HG02763 (cell line): ENCODE measurements at regions not wholly inside any gene's neighbourhood (a gene's known extent, or its start where the extent isn't known, plus 50 kb on each side); places are given as distances from the start of the nearest gene placed in this dataset.

Experiments used
- ATAC-seq: cut with Tn5 transposase; IDR thresholded peaks from one replicate; pipeline ENCODE4 v1.9.1; 2021; ENCODE audit warnings: mild to moderate bottlenecking, moderate library complexity; ENCODE audit not compliant: unreplicated experiment

DNA sequence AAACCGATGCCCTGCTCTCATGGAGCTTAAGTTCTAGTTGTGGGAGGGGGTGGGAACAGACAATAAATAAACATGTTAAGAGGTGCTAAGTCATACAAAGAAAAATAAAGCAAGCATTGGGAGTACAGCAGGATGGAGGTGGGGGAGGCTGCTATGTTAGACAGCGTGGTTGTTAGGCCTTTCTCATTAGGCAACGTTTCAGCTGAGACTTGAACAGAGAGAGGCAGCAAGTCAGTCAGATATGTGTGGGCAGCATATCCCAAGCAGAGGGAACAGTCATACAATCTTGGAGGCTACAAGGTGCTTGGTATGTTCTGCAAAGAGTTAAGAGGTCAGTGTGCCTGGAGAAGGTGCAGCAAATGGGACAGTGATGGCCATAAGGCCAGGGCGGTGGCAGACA is 97.7 kb upstream of the CCDC196 start:
- ATAC-seq, result no peak

DNA sequence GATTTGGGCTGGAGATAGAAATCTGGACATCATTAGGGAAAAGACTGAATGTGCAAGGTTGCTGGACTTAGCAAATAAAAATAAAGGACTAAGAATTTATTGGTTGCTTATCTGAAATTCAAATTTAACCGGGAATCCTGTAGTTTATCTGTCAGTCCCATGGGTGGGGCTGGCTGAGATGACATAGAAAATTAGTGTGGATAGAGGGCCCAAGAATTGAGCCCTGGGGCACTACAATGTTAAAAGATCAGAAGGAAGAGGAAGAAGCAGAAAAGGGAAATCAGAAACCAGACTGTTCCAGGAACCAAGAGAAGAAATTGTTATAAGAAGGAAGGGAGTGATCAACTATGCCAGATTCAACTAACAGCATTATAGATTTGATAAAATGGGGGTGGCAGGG is 96.7 kb upstream of the CCDC196 start:
- no peak for ATAC-seq

DNA sequence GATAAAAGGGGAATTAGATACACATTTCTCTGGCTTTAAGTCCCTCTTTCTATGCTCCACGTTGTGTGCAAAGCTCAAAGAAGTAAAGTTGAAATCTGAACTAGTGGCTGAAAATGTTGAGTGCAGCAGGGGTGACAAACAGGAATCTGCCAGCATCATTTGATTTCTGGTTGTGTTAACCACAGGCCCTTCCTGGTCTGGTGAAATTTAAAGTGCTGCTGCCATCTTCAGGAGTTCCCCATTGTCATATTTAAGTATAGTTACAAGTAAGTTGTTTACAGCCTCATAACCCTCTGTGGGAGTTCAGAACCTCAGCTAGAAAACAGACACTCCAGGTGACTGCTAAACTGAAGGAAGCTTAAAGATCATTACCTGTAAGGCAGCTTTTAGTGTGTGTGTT is 90.9 kb upstream of the CCDC196 start:
- ATAC-seq, result no peak

DNA sequence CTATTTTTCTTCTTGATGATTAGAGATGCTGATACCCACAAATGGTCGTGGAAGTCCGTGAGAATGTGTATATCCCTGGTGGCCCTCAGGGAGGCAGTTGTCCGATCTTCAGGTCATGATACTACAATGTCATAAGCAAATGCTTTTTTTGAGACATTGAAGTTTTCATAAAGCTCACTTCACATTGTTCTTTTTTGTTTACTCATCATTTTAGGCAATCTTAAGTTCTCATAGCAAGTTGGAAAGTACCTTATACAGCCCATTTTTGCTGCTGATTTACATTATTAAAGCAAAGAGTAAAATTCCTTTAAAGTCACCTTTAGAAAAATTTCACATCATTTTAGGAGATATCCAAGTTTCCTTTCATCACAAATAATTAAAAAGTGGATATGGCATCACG is 90.0 kb upstream of the CCDC196 start:
- ATAC-seq, result no peak

DNA sequence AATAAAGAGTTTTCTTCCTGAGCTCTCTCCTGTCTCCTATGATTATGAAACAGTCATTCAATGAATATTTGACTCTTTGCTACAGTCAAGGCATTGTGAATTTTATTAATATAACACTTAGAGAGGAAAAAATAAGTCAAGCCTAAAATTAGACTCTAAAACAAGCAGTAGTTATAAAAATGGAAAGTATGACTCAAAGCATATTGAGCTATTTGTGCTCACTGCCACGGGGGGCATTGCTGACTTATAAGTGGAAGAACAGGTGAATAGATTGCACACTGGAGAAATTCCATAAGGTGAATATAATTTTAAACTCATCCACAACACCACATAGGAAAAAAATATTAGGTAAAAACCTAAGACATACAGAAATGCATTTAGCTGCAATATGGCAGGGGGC is 87.7 kb upstream of the CCDC196 start:
- no peak for ATAC-seq

DNA sequence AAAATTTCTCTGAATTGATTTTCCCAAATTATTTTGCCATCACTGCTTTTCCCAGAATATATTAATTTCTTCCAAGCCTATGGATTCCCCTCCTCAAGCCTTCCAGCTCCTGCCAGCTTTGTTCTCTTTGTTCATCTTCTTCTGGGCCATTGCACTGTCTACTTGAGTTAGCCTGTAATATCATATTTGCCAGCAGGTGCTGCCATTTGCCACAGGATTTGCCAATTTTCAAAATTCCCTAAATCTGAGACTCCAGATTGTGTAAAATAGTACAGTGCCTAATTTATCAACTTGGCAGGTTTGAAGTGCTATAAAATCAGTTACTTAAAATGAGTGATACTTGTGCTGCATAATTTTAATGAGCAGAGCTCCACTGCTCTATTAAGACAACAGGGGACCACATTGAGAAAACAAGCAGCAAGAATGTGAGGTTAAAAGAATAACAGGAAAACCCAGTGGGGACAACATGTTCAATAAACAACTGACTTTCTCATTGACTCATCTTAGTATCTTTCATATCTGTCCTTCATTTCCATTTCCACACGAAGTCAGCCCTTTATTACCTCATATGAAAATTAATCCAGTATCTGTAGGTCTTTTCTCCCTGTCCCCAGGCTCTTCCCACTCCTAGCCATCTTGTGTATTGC is 84.6 kb upstream of the CCDC196 start:
- ATAC-seq, result no peak

DNA sequence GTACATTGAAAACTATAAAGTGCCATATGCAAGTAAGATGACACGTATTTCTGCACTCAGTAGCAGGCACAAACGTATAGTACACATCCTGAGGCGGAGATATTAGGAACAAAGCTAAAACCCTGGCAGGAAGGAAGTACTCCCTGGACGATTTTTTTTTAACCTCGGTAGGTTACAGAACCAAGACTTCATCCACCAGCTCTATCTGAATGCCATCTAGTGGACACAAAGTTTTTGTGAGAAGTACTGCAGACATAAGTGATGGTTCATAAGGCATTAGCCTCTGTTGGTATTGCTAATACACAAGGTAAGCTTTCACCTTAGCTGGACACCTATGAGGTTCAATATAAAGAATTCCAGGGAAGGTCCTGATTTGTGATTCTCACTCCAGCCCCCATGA is 83.0 kb upstream of the CCDC196 start:
- no peak for ATAC-seq

DNA sequence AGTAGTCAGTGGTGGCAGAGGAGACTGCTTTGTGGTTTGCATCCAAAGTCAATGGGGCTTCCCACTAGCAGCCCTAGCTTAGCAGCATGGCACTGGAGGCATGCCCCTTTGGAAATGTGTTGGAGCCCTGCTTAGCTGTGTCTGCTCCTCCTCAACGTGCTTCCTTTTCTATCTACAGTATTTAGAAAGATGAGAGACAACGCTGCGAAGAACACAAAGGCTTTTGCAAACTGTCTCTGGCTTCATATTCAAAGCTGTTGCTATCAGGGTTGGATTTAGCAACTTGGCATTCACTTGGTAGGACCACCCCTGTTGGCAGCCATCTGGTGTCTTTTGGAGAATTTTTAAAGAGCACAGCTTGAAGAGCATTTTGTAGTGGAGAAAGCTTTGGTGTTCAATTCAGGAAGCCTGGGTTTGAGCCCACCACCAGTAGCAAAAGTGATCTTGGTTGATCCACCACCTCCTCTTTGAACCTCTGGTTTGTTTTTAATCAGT is 82.1 kb upstream of the CCDC196 start:
- no peak for ATAC-seq

DNA sequence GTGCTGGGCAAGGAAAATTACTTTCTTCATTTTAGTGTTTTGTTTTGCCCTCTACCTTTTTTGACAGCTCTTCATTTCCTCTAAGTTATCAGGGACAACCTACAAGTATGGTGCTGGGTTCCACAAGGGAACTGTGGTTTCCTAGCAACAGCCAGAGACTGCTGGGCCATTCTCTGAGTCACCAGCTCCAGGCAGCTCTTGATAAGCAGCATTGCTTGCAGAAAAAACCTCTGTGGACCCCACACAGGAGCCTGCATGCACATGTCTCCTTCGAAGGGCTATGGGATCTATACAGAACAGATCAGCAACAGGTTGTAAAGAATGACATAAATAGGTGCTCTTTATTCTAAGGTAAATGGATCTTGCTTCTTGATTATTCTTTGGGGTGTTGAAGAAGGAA is 81.0 kb upstream of the CCDC196 start:
- no peak for ATAC-seq

DNA sequence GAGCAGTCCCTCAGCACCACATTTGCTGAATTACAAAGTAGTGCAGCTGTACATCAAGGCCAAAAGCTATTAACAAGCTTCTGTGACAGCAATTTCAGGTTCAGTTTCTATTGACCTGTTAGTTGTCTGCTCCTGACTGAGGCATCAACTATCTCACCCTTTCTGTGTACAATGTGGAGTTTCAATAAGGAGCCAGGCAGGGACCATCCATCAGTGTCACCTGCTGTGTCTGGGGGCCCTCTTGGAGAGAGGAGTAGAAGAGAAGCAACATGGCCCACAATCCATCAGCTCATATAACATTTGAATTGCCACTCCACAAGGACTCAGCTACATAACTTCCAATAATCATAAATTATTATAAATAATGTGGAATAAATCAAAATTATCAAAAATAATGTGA is 72.3 kb upstream of the CCDC196 start:
- no peak for ATAC-seq

DNA sequence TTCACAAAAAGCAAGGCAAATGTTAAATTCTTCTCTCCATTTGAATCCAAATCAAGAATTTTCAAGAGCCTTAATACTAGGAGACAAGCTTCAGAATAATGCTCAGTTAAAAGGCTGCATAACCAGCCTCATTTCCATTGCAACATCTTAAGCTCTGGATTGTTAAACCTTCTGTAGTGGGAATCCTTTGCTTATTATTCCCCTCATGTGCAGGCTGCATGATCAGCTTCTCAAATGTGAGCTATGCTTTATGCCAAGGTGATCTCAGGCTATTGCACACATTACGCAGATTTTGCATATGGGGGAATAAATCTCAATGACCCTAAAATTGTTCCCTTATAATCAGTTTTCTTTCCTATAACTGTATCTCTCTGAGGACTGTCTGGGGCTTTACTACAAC is 71.7 kb upstream of the CCDC196 start:
- no peak for ATAC-seq

DNA sequence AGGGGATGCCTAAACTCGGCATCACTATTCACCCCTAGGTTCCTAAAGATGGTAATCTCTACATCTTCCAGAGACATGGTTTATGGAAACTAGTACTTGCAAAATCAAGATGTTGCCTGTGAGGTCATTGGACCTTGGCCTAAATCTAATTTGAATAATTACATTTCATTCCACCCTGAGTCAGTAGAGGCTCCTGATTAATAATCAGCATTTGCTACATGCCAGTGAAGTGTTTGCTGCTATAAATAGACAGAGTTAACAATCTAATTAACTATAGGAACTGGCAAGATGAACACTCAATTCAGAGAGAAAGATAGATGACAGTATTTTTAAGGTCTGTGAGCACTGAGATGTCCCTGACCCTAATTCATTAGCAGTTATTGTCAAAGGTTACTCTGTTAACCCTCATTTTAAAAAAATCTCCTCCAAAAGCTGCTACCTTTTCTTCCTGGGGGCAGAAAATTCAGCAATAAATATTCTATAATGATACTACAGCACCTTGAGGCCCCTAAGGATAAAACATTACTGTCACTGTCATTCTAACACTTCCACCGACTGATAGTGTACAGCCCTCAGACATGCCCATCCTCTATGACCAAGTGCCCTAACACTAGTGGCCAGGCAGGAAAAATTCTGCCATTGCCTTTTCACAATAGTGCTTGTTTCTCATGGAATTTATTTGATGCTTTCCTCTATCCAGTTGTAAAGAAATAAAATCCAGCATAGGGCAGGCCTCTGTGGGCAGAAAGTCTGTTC is 65.7 kb upstream of the CCDC196 start:
- ATAC-seq, result no peak

DNA sequence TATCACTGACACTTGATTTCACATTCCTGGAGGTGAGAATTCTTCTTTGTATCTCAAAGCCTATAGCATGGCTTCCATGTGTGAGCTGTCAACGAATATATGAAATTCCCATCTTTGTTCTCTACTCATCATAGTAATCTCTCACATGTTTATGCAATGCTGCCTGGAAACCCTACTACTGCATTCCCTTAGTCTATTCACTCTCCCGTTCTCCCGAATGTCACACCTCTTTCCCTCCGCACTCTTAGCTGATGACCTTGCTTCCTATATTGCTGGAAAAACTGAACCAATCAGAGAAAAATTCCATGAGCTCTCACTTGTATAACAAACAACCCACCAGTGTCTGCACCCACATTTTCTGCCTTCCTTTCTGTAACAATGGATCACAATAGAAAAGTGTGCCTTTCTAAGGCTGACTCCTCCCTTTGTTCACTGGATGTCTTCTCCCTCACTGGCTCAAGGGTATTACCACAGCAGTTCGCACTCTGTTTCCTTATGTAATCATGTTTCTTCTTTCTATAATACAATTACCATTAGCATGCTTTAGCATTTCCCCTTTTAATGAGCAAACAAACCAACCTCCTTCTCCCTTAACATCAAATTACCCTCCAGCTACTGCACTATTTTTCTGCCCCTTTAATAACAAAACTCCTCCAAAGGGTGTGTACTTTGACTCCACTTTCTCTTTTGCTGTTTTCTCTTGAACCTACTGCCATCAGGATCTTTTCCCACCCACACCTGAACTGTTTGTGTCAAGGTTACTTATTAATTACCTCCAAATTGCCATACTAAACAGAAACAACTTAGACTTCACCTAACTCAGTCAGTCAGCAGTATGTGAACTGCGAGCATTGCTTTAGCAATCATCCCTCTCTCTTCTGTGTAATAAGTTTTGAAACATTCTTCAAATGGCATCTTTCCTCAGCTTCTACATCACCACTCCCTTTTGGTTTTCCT is 63.9 kb upstream of the CCDC196 start:
- no peak for ATAC-seq

DNA sequence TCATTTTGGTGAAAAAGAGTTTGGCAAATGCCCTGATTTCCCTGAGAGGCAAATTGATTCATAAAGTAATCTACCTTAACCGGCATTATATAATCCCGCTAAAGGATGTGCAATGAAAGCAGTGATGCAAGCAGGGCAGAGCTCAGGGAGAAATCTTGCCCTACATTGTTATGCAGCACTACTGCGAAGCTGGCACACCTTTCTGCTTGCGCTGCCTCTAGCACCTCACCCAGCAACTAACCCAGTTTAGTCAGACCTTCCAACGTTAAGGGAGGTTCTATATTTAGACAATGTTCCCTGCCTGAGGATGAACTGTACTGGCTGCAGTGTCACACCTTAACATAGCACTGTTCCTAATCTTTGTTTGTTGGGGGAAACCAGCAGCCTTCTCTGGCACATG is 60.8 kb upstream of the CCDC196 start:
- ATAC-seq, result no peak

DNA sequence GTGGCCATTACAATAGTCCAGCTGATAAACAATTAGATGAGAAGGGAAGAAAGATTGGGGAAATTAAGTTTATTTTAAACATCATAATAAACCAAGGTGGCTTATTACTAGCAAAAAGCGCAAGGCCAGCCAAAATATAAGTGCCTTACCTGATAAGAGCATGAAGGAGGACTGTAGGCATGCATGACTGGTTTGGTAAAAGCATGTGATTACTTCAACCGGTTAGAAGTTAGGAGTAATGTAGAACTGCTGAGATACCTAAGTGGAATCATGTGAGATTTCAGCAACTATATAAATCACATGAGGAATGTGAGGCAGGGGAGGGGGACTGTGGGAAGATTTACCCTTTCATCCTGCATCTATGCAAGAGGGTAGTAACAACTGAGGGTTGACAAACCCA is 59.7 kb upstream of the CCDC196 start:
- ATAC-seq, result no peak

DNA sequence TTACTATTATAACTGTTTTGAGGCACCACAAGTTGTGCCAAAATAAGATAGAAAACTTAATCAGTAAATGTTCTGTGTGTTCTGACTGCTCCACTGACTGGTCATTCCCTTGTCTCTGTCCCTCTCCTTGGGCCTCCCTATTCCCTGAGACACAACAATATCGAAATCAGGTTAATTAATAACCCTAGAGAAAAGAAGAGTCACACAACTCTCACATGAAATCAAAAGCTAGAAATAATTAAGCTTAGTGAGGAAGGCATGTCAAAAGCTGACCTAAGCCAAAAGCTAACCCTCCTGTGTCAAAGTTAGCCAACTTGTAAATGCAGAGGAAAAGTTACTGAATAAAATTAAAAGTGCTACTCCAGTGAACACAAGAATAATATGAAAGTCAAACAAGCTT is 53.8 kb upstream of the CCDC196 start:
- ATAC-seq, result no peak

DNA sequence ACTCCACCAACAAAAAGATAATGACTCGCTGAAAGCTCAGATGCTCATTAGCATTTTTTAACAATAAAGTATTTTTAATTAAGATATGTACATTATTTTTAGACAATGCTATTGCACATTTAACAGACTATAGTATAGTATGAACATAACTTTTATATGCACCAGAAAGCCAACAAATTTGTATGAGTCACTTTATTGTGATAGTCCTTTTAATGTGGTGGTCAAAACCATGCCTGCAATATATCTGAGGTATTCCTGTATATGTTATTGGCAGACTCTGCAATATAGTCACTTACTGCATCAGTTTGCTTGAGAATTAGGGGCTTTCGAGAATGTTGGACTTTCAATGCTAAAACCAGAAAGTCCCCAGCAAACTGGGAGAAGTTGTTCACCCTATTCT is 51.7 kb upstream of the CCDC196 start:
- ATAC-seq, result no peak

DNA sequence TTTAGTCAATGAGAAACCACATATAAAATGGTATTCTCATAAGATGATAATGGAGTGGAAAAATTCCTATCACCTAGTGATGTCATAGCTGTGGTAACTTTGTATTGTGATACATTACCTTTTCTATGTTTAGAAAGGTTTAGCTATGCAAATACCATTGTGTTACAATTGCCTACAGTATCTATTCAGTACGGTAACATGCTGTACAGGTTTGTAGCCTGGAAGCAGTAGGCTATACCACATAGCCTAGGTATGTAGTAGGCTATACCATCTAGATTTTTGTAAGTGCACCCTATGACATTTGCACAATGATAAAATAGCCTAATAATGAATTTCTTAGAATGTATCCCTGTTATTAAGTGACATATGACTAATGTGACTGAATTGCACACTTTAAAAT is 50.5 kb upstream of the CCDC196 start:
- no peak for ATAC-seq
